ENCODE measurements at regions not wholly inside any gene's neighbourhood (a gene's known extent, or its start where the extent isn't known, plus 50 kb on each side); places are given as distances from the start of the nearest gene placed in this dataset.

- Histone ChIP-seq H2AFZ (no peak overlapping the region), H3K4me2 (no peak overlapping the region), H3K27me3 (ENCODE audit: insufficient read depth, low read depth) (no peaks in the 10 kb centered on the region), H3K4me1 (replicated peaks; ENCODE audit: insufficient read depth) (no peaks in the 10 kb centered on the region), H3F3A (ENCODE audit: insufficient read depth, low read depth) (no peaks in the 10 kb centered on the region), H3K9me3 (ENCODE audit: insufficient read depth, low read depth) (no peaks in the 10 kb centered on the region), H3K79me2 (ENCODE audit: low read depth) (no peaks in the 10 kb centered on the region), H3K4me3 (no peak overlapping the region), H4K20me1 (ENCODE audit: insufficient read depth) (no peaks in the 10 kb centered on the region), H3K27ac (no peak overlapping the region), H3K9me2 (ENCODE audit: insufficient read depth) (no peaks in the 10 kb centered on the region), H3K36me3 (ENCODE audit: low read depth) (no peaks in the 10 kb centered on the region)
- CTCF ChIA-PET = no interaction called here
- POLR2A ChIA-PET (ENCODE audit: unreplicated experiment) = no interaction called here
- no peak for TF ChIP-seq CTCF (conservative IDR thresholded peaks at IDR 0.05)
- TF ChIP-seq EZH2 (IDR thresholded peaks at IDR 0.05; ENCODE audit: low read depth) = no peak
- intact Hi-C loops (cut with micrococcal nuclease; ENCODE audit: unreplicated experiment) = no loop called here
- no TSS peak for BruUV-seq (replicated peaks)
- DNase-seq = no peak
These were observed 117.2 kb upstream of the LRIG1 start for GRCh38 chr3:66618066-66618465.

- H3K27me3 ChIP-seq (ENCODE audit: insufficient read depth, low read depth) = no peaks in the 10 kb centered on the region
- H3K4me2 ChIP-seq = no peak overlapping the region
- POLR2A ChIA-PET (ENCODE audit: unreplicated experiment) = no interaction called here
- H2AFZ ChIP-seq = no peak overlapping the region
- intact Hi-C loops (cut with micrococcal nuclease; ENCODE audit: unreplicated experiment) = no loop called here
- no peak for DNase-seq
- H3K4me1 ChIP-seq (replicated peaks; ENCODE audit: insufficient read depth) = no peaks in the 10 kb centered on the region
- H3K36me3 ChIP-seq (ENCODE audit: low read depth) = no peaks in the 10 kb centered on the region
- no peaks in the 10 kb centered on the region for H4K20me1 ChIP-seq (ENCODE audit: insufficient read depth)
- no peaks in the 10 kb centered on the region for H3K79me2 ChIP-seq (ENCODE audit: low read depth)
- CTCF ChIA-PET = no interaction called here
- H3K9me2 ChIP-seq (ENCODE audit: insufficient read depth) = no peaks in the 10 kb centered on the region
- no peak overlapping the region for H3K4me3 ChIP-seq
- no peak for TF ChIP-seq EZH2 (IDR thresholded peaks at IDR 0.05; ENCODE audit: low read depth)
- no peak for TF ChIP-seq CTCF (conservative IDR thresholded peaks at IDR 0.05)
- H3F3A ChIP-seq (ENCODE audit: insufficient read depth, low read depth) = no peaks in the 10 kb centered on the region
- no peak overlapping the region for H3K27ac ChIP-seq
- no peaks in the 10 kb centered on the region for H3K9me3 ChIP-seq (ENCODE audit: insufficient read depth, low read depth)
- no TSS peak for BruUV-seq (replicated peaks)
These were observed 119.5 kb upstream of the LRIG1 start for GRCh38 chr3:66620296-66620695.

GRCh38 chr3:66622756-66623457, 122.1 kb upstream of the LRIG1 start:
- no peaks in the 10 kb centered on the region for H3K9me3 ChIP-seq (ENCODE audit: insufficient read depth, low read depth)
- H3K27me3 ChIP-seq (ENCODE audit: insufficient read depth, low read depth) = no peaks in the 10 kb centered on the region
- H3K4me3 ChIP-seq = no peak overlapping the region
- TF ChIP-seq EZH2 (IDR thresholded peaks at IDR 0.05; ENCODE audit: low read depth) (no peak), CTCF (conservative IDR thresholded peaks at IDR 0.05) (no peak)
- CTCF ChIA-PET = no interaction called here
- no peaks in the 10 kb centered on the region for H3K36me3 ChIP-seq (ENCODE audit: low read depth)
- H3F3A ChIP-seq (ENCODE audit: insufficient read depth, low read depth) = no peaks in the 10 kb centered on the region
- H3K27ac ChIP-seq = no peak overlapping the region
- H3K4me2 ChIP-seq = no peak overlapping the region
- no peak overlapping the region for H2AFZ ChIP-seq
- BruUV-seq (replicated peaks) = no TSS peak
- POLR2A ChIA-PET (ENCODE audit: unreplicated experiment) = no interaction called here
- H4K20me1 ChIP-seq (ENCODE audit: insufficient read depth) = no peaks in the 10 kb centered on the region
- no peaks in the 10 kb centered on the region for H3K79me2 ChIP-seq (ENCODE audit: low read depth)
- no peaks in the 10 kb centered on the region for H3K9me2 ChIP-seq (ENCODE audit: insufficient read depth)
- DNase-seq = no peak
- intact Hi-C loops (cut with micrococcal nuclease; ENCODE audit: unreplicated experiment) = no loop called here
- H3K4me1 ChIP-seq (replicated peaks; ENCODE audit: insufficient read depth) = no peaks in the 10 kb centered on the region
